ENCODE measurements at regions not wholly inside any gene's neighbourhood (a gene's known extent, or its start where the extent isn't known, plus 50 kb on each side); places are given as distances from the start of the nearest gene placed in this dataset.
"Not testable (repeated sequence)": the region's sequence is repeated elsewhere in the genome, so short reads cannot be mapped to it uniquely, and the experiment has no call there.

DNA sequence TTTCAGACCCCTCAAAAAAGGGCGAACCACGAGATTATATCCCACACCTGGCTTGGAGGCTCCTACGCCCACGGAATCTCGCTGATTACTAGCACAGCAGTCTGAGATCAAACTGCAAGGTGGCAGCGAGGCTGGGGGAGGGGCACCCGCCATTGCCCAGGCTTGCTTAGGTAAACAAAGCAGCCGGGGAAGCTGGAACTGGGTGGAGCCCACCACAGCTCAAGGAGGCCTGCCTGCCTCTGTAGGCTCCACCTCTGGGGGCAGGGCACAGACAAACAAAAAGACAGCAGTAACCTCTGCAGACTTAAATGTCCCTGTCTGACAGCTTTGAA lies 1136.6 kb downstream of the FSCB start:
- DNase-seq, result not testable (repeated sequence)

DNA sequence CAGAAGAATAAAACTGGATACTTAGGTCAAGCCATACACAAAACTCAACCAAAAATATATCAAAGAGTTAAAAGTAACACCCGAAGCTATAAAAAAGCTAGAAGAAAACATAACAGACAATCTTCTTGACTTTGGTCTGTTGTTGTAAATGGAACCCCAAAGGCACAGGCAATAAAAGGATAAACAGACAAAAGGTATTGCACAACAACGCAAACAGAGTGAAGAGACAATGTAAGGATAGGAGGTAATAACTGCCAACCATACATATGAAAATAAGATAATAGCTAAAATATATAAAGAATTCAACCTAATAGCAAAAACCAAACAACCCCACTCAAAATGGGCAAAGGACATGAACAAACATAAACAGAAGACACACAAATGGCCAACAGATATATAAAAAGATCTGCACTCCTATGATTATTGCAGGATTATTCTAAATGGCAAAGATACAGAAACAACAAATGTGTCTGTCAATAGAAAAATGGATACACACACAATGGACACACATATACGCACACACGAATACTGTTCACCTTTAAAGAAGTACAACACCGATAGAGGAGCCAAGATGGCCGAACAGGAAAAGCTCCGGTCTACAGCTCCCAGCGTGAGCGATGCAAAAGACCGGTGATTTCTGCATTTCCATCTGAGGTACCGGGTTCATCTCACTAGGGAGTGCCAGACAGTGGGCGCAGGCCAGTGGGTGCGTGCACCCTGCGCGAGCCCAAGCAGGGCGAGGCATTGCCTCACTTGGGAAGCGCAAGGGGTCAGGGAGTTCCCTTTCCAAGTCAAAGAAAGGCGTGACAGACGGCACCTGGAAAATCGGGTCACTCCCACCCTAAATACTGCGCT lies 1137.1 kb downstream of the FSCB start:
- DNase-seq, result no peak

DNA sequence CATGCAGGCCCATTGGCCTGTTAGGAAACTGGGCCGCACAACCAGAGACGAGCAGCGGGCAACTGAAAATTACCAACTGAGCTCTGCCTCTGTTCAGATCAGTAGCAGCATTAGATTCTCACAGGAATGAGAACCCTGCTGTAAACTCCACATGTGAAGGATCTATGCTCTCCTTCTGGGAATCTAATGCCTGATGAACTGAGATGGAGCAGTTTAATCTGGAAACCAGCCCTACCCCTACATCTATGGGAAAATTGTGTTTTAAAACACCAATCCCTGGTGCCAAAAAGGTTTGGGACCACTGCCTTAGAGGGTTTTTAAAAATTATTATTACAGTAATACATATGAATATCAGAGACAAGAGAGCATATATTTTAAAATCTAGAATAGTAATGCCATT lies 1144.5 kb downstream of the FSCB start:
- no peak for DNase-seq

DNA sequence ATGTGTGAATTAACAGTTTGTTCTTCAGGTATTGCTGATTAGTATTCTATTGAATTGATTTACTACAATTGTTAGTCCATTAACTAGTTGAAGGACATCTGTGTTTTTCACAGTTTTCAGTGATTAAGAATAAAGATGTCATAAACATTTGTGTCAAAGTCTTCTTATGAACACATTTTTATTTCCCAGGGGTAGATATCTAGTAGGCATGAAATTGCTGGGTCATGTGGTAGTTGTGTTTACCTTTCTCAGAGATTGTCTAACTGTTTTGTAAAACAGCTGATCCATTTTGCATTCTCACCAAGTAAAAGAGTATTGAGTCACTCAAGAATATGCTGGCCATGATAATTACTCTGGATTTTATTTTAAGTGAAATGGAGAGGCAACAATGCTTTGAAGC lies 1145.3 kb downstream of the FSCB start:
- no peak for DNase-seq

DNA sequence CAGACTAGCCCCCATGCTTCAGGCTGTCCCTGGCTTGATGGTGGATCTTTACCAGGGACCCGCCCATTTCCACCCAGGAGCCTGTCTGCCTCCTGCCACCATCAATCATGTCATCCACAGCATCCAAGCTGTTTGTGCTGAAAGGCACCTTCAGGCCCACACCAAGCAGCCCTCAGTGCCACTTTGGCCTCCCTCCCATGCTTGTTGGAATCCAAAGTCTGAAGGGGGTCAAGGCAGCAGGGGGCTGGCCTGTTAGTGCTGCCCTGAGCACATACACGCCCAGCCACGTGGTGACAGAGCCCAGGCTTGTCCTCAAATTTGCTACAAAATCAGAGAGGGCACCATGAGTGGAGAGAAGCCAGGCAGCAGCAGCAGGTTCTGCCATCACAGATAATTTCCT lies 1146.8 kb downstream of the FSCB start:
- DNase-seq, result no peak

DNA sequence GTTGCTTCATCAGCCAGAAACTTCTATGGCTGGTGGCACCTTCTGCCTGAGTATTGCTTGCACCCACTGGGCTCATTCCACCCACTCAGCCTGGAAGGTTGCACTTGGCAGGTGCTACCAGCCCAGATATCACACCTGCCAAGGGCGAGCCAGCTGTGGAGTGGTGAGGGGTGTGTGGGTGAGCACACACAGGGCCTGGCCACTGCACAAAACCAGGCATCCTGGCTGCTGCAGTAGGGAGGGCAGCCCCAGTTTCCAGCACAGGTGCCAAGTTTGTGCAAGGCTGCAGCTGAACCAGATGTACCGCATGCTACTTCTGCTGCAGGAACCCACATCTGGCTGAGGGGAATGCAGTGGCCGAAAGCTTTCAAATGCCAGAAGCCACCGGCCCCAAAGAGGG lies 1147.8 kb downstream of the FSCB start:
- no peak for DNase-seq

DNA sequence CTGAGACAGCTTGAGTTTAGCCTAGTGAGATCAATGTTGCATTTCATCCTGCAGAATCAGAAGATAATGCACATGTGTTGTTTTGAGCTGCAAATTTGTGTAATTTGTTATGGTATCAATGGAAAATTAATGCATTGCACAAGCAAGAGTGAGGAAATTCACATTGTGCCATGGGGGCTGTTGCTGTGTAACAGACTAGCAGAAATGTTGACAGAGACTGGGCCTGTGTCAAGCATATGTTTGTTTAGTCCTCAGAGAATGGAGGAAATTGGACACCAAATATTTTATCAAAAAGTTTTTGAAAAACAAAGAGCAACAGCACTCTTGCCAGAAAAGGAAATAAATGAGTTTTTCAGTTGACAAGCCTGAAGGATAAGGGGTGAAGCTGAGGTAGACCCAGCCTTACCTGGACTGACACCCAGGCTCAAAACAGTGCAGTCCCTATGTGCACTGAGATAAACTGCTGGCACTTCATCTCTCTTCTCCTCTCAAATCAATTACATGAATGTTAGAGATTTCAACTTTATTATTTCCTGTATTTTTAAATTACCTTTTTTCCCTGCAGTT lies 1150.0 kb downstream of the FSCB start:
- no peak for DNase-seq

DNA sequence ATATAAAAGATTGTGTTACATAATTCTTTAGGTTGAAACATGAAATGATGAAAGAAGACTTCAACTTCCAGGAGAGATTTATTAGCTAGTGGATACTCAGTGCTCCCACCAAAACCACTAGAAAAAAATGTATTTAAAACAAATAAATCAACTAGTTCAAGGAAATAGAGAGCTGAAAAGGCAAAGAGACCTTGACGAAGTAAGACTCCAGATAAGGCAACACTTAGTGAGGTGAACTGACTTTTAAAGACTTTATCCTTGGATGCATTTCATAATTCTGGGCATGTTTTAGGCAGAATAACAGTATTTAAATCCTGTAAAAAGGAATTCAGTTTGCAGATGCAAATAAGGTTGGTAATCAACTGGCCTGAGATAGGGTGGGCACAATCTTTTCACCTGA lies 1150.7 kb downstream of the FSCB start:
- DNase-seq, result no peak

DNA sequence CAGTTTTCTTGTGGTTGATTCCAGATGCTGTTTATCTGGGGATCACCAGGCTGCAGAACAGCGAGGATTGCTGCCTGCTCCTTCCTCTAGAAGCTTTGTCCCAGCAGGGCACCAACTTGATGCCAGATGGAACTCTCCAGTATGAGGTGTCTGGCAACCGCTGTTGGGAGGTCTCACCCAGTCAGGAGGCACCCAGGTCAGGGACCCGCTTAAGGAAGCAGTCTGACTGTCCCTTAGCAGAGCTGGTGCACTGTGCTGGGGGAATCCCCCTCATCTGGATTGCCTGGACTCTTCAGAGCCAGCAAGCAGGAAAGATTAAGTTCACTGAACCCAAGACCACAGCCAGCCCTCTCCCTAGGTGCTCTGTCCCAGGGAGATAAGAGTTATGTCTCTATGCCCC lies 1165.2 kb downstream of the FSCB start:
- DNase-seq, result no peak

DNA sequence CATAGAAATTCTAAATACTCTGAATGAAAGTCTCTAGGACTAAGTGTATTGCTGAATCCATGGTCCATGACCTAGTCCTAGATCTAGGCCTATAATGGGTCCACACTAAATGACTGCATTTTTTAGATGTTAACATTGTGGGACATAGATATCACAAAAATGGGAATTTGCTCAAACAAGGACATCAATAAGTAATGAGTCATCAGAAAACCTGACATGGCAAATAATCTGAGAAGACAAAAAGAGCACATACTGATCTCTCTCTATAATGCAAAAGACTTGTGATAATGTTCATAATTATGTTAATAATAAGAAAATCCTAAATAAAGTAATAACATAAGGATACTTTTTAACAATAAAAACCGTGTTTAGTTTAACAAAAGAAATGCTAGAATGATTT lies 1168.4 kb downstream of the FSCB start:
- DNase-seq, result no peak

DNA sequence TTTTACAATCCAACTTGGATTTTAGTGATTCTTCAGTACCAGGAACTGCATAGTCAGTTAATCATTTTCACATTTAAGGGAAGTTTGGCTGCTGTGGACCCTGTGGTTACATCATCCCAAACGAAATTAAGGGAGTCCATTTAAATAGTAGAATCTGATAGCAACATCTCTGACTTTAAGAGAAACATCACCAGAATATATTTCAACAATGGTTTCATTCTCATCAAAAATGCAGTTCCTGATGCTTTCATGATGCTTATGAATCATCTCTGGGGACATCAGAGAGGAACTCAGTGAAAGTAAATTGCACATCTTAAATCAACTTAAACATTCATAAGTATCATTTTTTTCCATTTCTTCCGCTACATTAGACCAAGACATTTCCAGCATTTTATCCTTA lies 1170.7 kb downstream of the FSCB start:
- no peak for DNase-seq

DNA sequence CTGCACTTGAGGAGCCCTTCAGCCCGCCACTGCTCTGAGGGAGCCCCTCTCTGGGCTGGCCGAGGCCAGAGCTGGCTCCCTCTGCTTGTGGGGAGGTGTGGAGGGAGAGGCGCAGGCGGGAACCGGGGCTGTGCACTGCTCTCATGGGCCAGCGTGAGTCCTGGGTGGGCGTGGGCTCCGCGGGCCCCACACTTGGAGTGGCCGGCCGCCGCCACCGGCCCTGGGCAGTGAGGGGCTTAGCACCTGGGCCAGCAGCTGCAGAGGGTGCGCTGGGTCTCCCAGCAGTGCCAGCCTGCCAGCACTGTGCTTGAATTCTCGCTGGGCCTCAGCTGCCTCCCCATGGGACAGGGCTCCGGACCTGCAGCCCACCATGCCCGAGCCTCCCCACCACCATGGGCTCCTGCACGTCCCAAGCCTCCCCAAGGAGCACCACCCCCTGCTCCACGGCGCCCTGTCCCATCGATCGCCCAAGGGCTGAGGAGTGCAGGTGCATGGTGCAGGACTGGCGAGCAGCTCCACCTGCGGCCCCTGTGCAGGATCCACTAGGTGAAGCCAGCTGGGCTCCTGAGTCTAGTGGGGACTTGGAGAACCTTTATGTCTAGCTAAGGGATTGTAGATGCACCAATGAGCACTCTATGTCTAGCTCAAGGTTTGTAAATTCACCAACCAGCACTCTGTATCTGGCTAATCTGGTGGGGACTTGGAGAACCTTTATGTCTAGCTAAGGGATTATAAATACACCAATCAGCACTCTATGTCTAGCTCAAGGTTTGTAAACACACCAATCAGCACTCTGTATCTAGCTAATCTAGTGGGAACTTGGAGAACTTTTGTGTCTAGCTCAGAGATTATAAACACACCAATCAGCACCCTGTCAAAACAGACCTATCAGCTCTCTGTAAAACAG lies 1180.3 kb downstream of the FSCB start:
- not testable (repeated sequence) for DNase-seq

DNA sequence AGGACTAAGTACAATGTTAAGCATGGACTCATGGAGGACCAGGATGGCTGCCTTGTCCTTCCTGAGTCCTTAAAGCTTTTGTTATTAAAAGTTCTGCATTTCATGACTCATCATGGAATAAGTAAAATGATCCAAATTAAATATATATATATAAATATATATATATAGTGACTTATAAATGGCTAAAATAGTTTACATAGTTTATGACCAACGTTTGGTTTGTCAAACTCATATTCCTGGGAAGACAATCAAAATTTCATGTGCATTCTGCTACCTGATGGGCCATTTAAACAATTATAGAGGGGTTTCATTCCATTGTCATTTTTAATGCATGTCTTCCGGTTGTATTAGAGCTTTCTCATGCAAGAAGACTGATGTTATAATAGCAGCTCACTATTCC lies 1190.7 kb downstream of the FSCB start:
- no peak for DNase-seq

DNA sequence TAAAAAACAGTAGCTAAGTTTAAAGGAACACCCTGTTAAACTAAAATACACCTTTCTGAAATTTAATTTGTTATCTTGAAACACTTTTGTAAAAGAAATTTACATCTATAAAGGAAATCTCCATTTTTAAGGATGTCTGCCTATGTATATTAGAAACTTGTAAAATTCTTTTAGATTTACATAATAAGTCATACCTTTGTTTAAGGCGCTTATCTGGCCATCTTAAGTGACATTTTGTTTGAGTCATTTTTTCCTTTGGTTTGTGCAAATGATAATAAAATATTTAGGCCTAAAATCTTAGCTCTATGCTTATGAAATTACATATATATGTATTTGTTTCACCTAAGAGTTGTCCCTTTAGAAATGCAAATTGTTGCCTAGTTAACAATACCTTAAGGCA lies 1193.4 kb downstream of the FSCB start:
- no peak for DNase-seq

DNA sequence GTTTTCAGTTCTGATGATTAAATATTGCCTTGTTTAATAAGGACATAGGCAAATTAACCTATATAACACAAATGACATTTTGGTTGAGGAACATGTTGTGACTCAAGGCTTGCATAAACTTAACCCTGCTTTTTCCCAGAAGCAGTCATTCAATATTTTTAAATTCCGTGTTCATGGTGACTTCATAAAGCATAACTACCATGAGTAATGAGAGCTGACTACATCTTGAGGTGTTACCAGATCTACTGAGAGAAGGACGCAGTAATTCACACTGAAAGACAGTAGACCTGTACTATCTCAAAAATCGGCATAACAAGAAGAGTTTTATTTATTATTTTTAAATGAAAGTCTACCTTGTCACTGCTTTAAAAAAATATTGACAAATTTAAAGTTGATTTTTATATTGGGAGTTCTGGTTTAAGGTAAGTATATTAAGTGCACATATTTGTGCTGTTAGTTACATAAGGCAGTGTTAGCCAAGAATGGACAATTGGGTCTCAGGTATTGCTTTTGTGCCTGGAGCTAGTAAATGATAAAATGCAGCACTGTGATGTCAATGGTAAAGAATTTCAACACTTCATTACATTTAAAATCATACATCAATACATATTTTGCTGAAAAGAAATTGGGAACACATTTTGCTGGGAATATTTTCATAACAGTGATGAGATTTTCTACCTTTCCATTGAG lies 1198.5 kb downstream of the FSCB start:
- no peak for DNase-seq

DNA sequence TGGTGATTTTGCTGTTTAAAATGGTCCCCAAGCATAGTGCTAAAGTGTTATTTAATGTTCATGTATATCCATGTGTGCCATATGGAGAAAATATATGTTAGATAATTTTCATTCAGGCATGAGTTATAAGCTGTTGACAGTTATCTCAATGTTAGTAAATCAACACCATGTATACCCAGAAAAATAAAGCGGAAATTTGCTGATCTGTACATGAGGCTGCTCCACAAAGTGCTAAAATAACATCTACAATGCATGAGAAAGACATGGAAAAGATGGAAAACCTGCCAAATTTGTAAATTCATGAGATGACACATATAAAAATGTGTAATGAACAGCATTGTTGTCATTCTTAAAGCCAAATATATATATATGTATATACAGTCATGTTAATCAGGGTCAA lies 1199.2 kb downstream of the FSCB start:
- no peak for DNase-seq

DNA sequence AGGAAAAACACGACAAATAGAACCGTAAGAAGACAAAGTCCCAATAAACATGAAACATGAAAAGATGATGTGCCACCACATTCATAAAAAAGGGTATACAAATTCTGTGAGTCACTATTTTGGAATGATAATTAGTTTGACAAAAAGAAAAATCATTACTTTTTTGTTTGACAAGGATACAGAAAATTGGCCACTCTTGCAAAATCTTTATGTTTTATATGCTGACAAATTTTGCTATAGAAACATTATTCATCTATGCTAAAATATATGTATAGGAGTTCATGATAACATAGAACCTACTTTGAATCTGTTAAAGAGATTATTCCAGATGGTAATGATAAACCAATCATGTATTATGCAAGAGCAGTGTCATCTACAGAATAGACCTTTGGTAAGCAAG lies 1201.0 kb downstream of the FSCB start:
- no peak for DNase-seq

DNA sequence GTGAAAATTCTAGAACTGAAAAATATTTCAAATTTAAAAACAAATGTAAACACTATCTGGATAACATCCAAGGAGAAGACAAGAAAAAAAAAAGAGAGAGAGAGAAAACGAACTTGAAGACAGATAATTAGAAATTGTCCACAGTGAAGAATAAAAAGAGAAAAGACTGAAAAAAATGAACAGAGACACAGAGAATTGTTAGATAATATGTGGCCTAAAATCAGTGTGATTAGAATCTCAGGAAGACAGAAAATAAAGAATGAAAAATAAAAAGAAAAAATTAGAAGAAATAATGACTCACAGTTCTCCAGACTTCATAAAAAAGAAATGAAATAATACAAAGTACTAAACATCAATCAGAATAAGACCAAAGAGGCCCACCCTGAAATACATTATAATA lies 1209.3 kb downstream of the FSCB start:
- no peak for DNase-seq

DNA sequence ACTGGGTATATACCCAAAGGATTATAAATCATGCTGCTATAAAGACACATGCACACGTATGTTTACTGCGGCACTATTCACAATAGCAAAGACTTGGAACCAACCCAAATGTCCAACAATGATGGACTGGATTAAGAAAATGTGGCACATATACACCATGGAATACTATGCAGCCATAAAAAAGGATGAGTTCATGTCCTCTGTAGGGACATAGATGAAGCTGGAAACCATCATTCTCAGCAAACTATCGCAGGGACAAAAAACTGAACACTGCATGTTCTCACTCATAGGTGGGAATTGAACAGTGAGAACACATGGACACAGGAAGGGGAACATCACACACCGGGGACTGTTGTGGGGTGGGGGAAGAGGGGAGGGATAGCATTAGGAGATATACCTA lies 1211.0 kb downstream of the FSCB start:
- not testable (repeated sequence) for DNase-seq

DNA sequence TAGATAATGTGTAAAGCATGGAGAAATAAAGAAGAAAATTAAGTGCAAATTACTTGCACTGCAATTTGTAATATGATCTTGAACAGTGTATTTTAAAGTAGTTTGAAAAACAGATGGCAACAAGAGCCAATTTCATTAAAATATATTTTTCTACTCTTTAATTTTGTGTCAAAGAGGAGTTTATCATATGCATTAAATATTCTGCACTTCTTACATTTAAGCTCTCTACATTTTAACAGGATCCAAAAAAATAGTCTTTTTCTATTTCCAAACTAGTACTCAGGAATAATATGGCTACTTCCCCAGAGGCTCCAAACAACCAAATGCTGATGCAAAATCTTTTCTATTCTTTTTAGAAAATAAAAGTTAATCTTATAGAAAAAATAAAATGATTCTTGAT lies 1221.5 kb downstream of the FSCB start:
- no peak for DNase-seq

DNA sequence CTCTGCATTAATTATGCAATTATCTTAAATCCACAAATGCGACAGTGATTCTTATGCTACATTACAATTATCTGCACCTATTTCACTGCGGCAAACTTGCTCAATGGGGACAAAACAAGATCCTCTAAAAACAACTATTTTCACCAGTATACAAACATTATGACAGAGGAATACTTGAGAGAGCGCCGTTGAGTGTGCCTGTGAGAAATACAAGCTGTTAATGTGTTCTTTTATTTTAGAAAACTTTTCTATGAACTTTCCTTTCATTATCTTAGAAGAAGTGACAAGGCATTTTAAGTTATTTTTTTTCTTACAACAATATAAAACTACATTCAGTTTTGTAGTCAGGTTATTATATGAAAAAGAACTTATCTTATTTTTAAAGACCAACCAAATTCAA lies 1247.0 kb downstream of the FSCB start:
- no peak for DNase-seq

DNA sequence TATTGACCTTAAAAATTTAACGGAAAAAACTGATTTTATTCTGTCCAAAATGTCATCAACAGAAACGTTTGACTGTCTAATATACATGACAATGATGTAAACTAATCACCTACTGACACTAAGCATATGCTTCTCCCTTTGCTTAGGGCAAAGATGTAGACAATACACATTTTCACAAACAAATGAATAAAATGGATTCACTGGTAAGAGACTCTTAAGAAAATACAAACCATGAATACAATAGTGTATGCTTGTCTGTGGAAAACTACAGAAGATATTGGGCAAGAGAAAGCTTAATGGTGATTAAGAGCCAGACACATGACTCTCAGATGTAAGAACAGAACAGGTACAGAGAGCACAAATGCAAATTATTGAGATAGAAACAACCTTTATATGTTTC lies 1248.7 kb downstream of the FSCB start:
- no peak for DNase-seq

DNA sequence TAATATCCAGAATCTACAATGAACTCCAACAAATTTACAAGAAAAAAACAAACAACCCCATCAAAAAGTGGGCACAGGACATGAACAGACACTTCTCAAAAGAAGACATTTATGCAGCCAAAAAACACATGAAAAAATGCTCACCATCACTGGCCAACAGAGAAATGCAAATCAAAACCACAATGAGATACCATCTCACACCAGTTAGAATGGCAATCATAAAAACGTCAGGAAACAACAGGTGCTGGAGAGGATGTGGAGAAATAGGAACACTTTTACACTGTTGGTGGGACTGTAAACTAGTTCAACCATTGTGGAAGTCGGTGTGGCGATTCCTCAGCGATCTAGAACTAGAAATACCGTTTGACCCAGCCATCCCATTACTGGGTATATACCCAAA lies 1250.1 kb downstream of the FSCB start:
- not testable (repeated sequence) for DNase-seq

Data from activated gamma-delta T cell (primary cell).